ENCODE measurements at regions not wholly inside any gene's neighbourhood (a gene's known extent, or its start where the extent isn't known, plus 50 kb on each side); places are given as distances from the start of the nearest gene placed in this dataset.

DNA sequence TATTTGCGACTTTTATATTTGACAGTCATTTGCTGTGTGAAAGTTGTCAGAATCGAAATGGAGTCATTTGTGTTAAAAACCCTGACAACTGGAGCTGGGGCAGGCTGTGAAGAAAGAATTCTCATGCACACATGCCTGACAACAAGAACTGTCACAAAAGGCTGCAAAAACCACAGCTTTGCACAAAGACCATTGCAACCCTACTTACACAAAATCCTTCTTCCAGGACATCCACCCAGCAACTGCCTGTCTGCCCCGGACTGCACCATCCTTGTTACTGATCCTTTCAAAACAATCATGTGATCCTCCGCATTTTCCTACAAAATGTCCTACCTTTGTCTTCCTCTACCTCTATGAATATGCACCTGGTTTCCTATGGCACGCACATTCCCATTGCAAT is 66.8 kb upstream of the IRS2 start:
- 82% methylated on average over 5 of the region's 5 CpGs; no CpG with 5 or more reads in 1 of the 2 experiments for WGBS, 2 experiments (ENCODE audit: extremely low coverage in 1 of 2, insufficient coverage in 1 of 2, insufficient read length in 1 of 2, insufficient replicate concordance in 2 of 2, low coverage in 1 of 2, low lambda C conversion rate in 2 of 2, missing lambda C conversion rate in 1 of 2)

More for the DNA sequence above, 66.8 kb upstream of the IRS2 start:
- H3K36me3 ChIP-seq (ENCODE audit: control insufficient read depth in 2 of 4, insufficient read depth in 4 of 4, low read length in 3 of 4), result no peaks in the 10 kb centered on the region
- DNase-seq (ENCODE audit: low read depth in 1 of 2, low spot score in 2 of 2), result no peak
- no peak overlapping the region for H3K4me3 ChIP-seq (ENCODE audit: extremely low read depth in 1 of 4, insufficient read depth in 2 of 4, low read depth in 3 of 4, low read length in 4 of 4)
- no peak overlapping the region for H3K27ac ChIP-seq (ENCODE audit: low read depth, low read length)
- no peak overlapping the region for H4K5ac ChIP-seq (ENCODE audit: insufficient read length, low read depth, low read length)
- H2BK5ac ChIP-seq (ENCODE audit: low read depth, low read length), result no peak overlapping the region
- no peak overlapping the region for H3K23ac ChIP-seq (ENCODE audit: insufficient read length)
- H3K9me3 ChIP-seq (ENCODE audit: insufficient read depth in 2 of 2, low read depth in 1 of 2, low read length in 1 of 2), result no peaks in the 10 kb centered on the region
- no peak overlapping the region for H4K8ac ChIP-seq (ENCODE audit: extremely low read depth, insufficient read depth, low read length)
- no peaks in the 10 kb centered on the region for H3K23me2 ChIP-seq (ENCODE audit: low read depth, low read length)
- no peak overlapping the region for H3K4me2 ChIP-seq (ENCODE audit: insufficient read depth in 1 of 2, low read depth in 2 of 2, low read length in 2 of 2)
- no peaks in the 10 kb centered on the region for H3K79me2 ChIP-seq (ENCODE audit: control insufficient read depth in 1 of 2, insufficient read depth in 2 of 2, low read length in 2 of 2)
- TF ChIP-seq KDM5A (IDR thresholded peaks at IDR 0.05; ENCODE audit: low read length) (no peak), YY1 (IDR thresholded peaks at IDR 0.05; ENCODE audit: low read depth, low read length) (no peak), POU5F1 (IDR thresholded peaks at IDR 0.05; ENCODE audit: low read depth, low read length) (no peak), SP4 (IDR thresholded peaks at IDR 0.05; ENCODE audit: low read length) (no peak), BACH1 (IDR thresholded peaks at IDR 0.05; ENCODE audit: low read length) (no peak), FOSL1 (IDR thresholded peaks at IDR 0.05; ENCODE audit: insufficient read depth, low read depth, low read length) (no peak), CREB1 (IDR thresholded peaks at IDR 0.05) (no peak), HDAC6 (IDR thresholded peaks at IDR 0.05; ENCODE audit: low read depth, low read length) (no peak), SIRT6 (IDR thresholded peaks at IDR 0.05; ENCODE audit: low read length) (no peak), NRF1 (IDR thresholded peaks at IDR 0.05; ENCODE audit: low read depth, low read length) (no peak), MAFK (IDR thresholded peaks at IDR 0.05; ENCODE audit: low read depth, low read length) (no peak), TAF1 (IDR thresholded peaks at IDR 0.05; ENCODE audit: low read depth, low read length) (no peak), RFX5 (IDR thresholded peaks at IDR 0.05; ENCODE audit: borderline replicate concordance, low read depth, low read length) (no peak), TBP (IDR thresholded peaks at IDR 0.05; ENCODE audit: low read depth, low read length) (no peak), SAP30 (IDR thresholded peaks at IDR 0.05; ENCODE audit: insufficient read depth, insufficient replicate concordance, low read length) (no peak)
- H2BK120ac ChIP-seq (replicated peaks; ENCODE audit: low read depth, low read length), result no peak overlapping the region
- no peak overlapping the region for H4K91ac ChIP-seq (replicated peaks; ENCODE audit: insufficient read length, low read length)
- H2AFZ ChIP-seq (ENCODE audit: low read length), result peak overlapping the region; percentile 64; the same call in 1 of the 2 replicates
- H2BK20ac ChIP-seq (ENCODE audit: low read length), result no peak overlapping the region
- no peak overlapping the region for H2AK5ac ChIP-seq (ENCODE audit: low read depth, low read length)
- no peak overlapping the region for H3K56ac ChIP-seq (replicated peaks; ENCODE audit: insufficient read length, low read depth, low read length)
- H3K18ac ChIP-seq (ENCODE audit: extremely low read depth, low read length), result no peak overlapping the region
- peaks cover 0 to 9% (median 5%) of the 10 kb centered on the region in 4 experiments; a peak in 4 of 7 replicates for H3K4me1 ChIP-seq (replicated peaks in 1 of 4; ENCODE audit: control insufficient read depth in 3 of 4, insufficient read depth in 4 of 4, low read length in 3 of 4)
- no peaks in the 10 kb centered on the region for H4K20me1 ChIP-seq (replicated peaks in 1 of 2; ENCODE audit: control insufficient read depth in 1 of 2, insufficient read depth in 2 of 2, low read length in 2 of 2)
- no peaks in the 10 kb centered on the region for H3K27me3 ChIP-seq (replicated peaks in 1 of 4; ENCODE audit: control insufficient read depth in 3 of 4, extremely low read depth in 1 of 4, insufficient read depth in 3 of 4, low read length in 3 of 4)
- H3K14ac ChIP-seq (ENCODE audit: insufficient read length), result no peak overlapping the region
- no peak overlapping the region for H2BK15ac ChIP-seq (ENCODE audit: low read length)
- ChIA-PET POLR2A (ENCODE audit: partially characterized antibody) (no interaction called here), CTCF (ENCODE audit: partially characterized antibody) (interaction anchor here (1.3 kb wide), 1 partner anchor 9 kb away, joined by 3 read pairs; no protein-coding TSS in a partner anchor)
- no peak overlapping the region for H3K9ac ChIP-seq (replicated peaks in 1 of 4; ENCODE audit: extremely low read depth in 1 of 4, low read depth in 3 of 4, low read length in 3 of 4)
- no peaks in the 10 kb centered on the region for H3K79me1 ChIP-seq (ENCODE audit: low read depth, low read length)
- no peak overlapping the region for H2BK12ac ChIP-seq (ENCODE audit: low read depth, low read length)
- no peak overlapping the region for H3K4ac ChIP-seq (replicated peaks; ENCODE audit: insufficient read length, low read depth, low read length)
- FAIRE-seq, result peak; percentile 19

Measured in H1 (cell line).